SK-N-SH (cell line): ENCODE measurements at regions not wholly inside any gene's neighbourhood (a gene's known extent, or its start where the extent isn't known, plus 50 kb on each side); places are given as distances from the start of the nearest gene placed in this dataset.

Experiments
- CTCF ChIA-PET: fragments of 300-600, 350-600 bp; formaldehyde crosslinking; extraction: SDS; loops from one replicate; lab custom pipeline; 2021; lab: Yijun Ruan, JAX
- POLR2A ChIA-PET: fragments of 350-600 bp; sonication (Branson Sonifier 250); formaldehyde crosslinking; extraction: SDS; loops from one replicate; lab custom pipeline; 2020; ENCODE audit warnings: antibody characterized with exemption, inconsistent platforms; lab: Yijun Ruan, JAX
- DNase-seq: peaks from one replicate; pipeline ENCODE4 v3.0.0; 2012
- H2AFZ ChIP-seq: fragments of 200-600 bp; sonication (generic); 2 replicates; pipeline ENCODE4 v1.8.1; 2016; ENCODE audit warnings: antibody characterized with exemption, mild to moderate bottlenecking, low read depth
- H3F3A ChIP-seq: fragments of 200-600 bp; sonication (generic); replicated peaks from 2 replicates; pipeline ENCODE3; 2016; ENCODE audit warnings: antibody characterized with exemption, mild to moderate bottlenecking; ENCODE audit not compliant: insufficient read depth
- H3K27ac ChIP-seq, 2 experiments: fragments of 200-500 bp in 1 of 2; fragments of 200-600 bp in 1 of 2; sonication (Bioruptor generic) in 1 of 2; sonication (generic), shearing (Covaris generic) in 1 of 2; 2 replicates each; pipeline versions ENCODE4 v1.5.1 to v1.6.1; 2014 to 2016; ENCODE audit warnings: low read depth in 2 of 2, inconsistent platforms in 1 of 2, low read length in 1 of 2, mild to moderate bottlenecking in 1 of 2, mixed read lengths in 1 of 2
- H3K27me3 ChIP-seq: fragments of 200-600 bp; sonication (generic), shearing (Covaris generic); 2 replicates; pipeline ENCODE4 v1.6.1; 2016; ENCODE audit warnings: mixed run types; ENCODE audit not compliant: insufficient read depth
- H3K36me3 ChIP-seq, 2 experiments: fragments of 200-500 bp in 1 of 2; fragments of 200-600 bp in 1 of 2; sonication (Bioruptor generic) in 1 of 2; sonication (generic) in 1 of 2; replicated peaks in 1 of 2; 2 replicates each; pipeline versions ENCODE3 to v1.5.1; 2014 to 2016; ENCODE audit warnings: low read length in 1 of 2, mild to moderate bottlenecking in 1 of 2; ENCODE audit not compliant: insufficient read depth in 2 of 2, control insufficient read depth in 1 of 2
- H3K4me1 ChIP-seq, 2 experiments: fragments of 200-500 bp in 1 of 2; fragments of 200-600 bp in 1 of 2; sonication (Bioruptor generic) in 1 of 2; sonication (generic), shearing (Covaris generic) in 1 of 2; 2 replicates each; pipeline versions ENCODE4 v1.5.1 to v1.6.1; 2014 to 2016; ENCODE audit warnings: low read depth in 1 of 2, low read length in 1 of 2, mixed run types in 1 of 2; ENCODE audit not compliant: insufficient read depth in 2 of 2, control insufficient read depth in 1 of 2
- H3K4me2 ChIP-seq: fragments of 200-600 bp; sonication (generic), shearing (Covaris generic); 2 replicates; pipeline ENCODE4 v1.6.1; 2017; ENCODE audit warnings: mixed run types
- H3K4me3 ChIP-seq, 2 experiments: fragments of 200-500 bp in 1 of 2; fragments of 200-600 bp in 1 of 2; sonication (Bioruptor generic) in 1 of 2; sonication (generic), shearing (Covaris generic) in 1 of 2; 2 replicates each; pipeline versions ENCODE4 v1.5.1 to v1.8.1; 2014 to 2016; ENCODE audit warnings: low read depth in 2 of 2, inconsistent platforms in 1 of 2, low read length in 1 of 2, mild to moderate bottlenecking in 1 of 2, mixed read lengths in 1 of 2, moderate library complexity in 1 of 2
- H3K79me2 ChIP-seq: fragments of 200-600 bp; sonication (generic); 2 replicates; pipeline ENCODE4 v1.8.1; 2017; ENCODE audit warnings: mild to moderate bottlenecking; ENCODE audit not compliant: insufficient read depth
- H3K9ac ChIP-seq: fragments of 200-600 bp; sonication (generic); 2 replicates; pipeline ENCODE4 v1.6.1; 2017; ENCODE audit warnings: mixed run types
- H3K9me2 ChIP-seq: fragments of 200-600 bp; sonication (generic); 2 replicates; pipeline ENCODE4 v1.6.1; 2017; ENCODE audit warnings: mixed run types
- H3K9me3 ChIP-seq: fragments of 200-600 bp; sonication (generic); 2 replicates; pipeline ENCODE4 v1.6.1; 2017; ENCODE audit warnings: mixed run types, mild to moderate bottlenecking, moderate library complexity
- H4K20me1 ChIP-seq: fragments of 200-600 bp; sonication (generic); 2 replicates; pipeline ENCODE4 v1.6.1; 2017; ENCODE audit warnings: mild to moderate bottlenecking, mixed run types; ENCODE audit not compliant: insufficient read depth
- GABPA ChIP-seq: IDR thresholded peaks from 2 replicates; pipeline ENCODE4 v1.4.0; 2012; ENCODE audit warnings: low read depth, mild to moderate bottlenecking
- MEF2A ChIP-seq: IDR thresholded peaks from 2 replicates; pipeline ENCODE4 v1.4.0; 2012; ENCODE audit warnings: low read depth, borderline replicate concordance
- RCOR1 ChIP-seq: fragments of 150-350 bp; IDR thresholded peaks from 2 replicates; pipeline ENCODE4 v1.6.1; 2017; ENCODE audit warnings: antibody characterized with exemption, low read length
- WGBS: methylation state at CpG from one replicate; pipeline ENCODE4 v1.1.6; 2017; ENCODE audit warnings: low lambda C conversion rate; 5-methylcytosine and 5-hydroxymethylcytosine counted together
- TF ChIP-seq, protein P1 (sequence below): IDR thresholded peaks from 2 replicates; pipeline ENCODE4 v1.6.1; 2012; ENCODE audit warnings: mild to moderate bottlenecking, low read depth, low read length, moderate library complexity
- TF ChIP-seq, protein P2 (sequence below): IDR thresholded peaks from 2 replicates; pipeline ENCODE4; 2012
- TF ChIP-seq, protein P3 (sequence below): IDR thresholded peaks from 2 replicates; pipeline ENCODE4 v1.4.0; 2012; ENCODE audit warnings: low read depth
- TF ChIP-seq, protein P4 (sequence below): fragments of 150-350 bp; IDR thresholded peaks from 2 replicates; pipeline ENCODE4 v1.6.1; 2016; ENCODE audit warnings: mild to moderate bottlenecking, low read depth, low read length
- TF ChIP-seq, protein P5 (sequence below): fragments of 200-600 bp; sonication (generic); IDR thresholded peaks from 2 replicates; pipeline ENCODE4 v1.6.1; 2017; ENCODE audit warnings: antibody characterized with exemption, mild to moderate bottlenecking, moderate library complexity

GRCh38 chr5:164663198-164663989 lies 1158.0 kb downstream of the MAT2B start:
- no peak for DNase-seq
- no peaks in the 10 kb centered on the region for H4K20me1 ChIP-seq
- H3K9me3 ChIP-seq, result no peaks in the 10 kb centered on the region
- H3F3A ChIP-seq, result no peaks in the 10 kb centered on the region
- peaks cover 0 to 3% of the 10 kb centered on the region in 2 experiments; a peak in 2 of 4 replicates for H3K4me1 ChIP-seq
- ChIA-PET CTCF (interaction anchor here (0.6 to 1.2 kb wide), 3 partner anchors 9 to 159 kb away, joined by 3 to 4 read pairs (median 4); no protein-coding TSS in a partner anchor), POLR2A (no interaction called here)
- H2AFZ ChIP-seq, result no peak overlapping the region
- 69% methylated on average over 2 of the region's 2 CpGs for WGBS
- no peaks in the 10 kb centered on the region for H3K9me2 ChIP-seq
- TF ChIP-seq, protein P1, sequence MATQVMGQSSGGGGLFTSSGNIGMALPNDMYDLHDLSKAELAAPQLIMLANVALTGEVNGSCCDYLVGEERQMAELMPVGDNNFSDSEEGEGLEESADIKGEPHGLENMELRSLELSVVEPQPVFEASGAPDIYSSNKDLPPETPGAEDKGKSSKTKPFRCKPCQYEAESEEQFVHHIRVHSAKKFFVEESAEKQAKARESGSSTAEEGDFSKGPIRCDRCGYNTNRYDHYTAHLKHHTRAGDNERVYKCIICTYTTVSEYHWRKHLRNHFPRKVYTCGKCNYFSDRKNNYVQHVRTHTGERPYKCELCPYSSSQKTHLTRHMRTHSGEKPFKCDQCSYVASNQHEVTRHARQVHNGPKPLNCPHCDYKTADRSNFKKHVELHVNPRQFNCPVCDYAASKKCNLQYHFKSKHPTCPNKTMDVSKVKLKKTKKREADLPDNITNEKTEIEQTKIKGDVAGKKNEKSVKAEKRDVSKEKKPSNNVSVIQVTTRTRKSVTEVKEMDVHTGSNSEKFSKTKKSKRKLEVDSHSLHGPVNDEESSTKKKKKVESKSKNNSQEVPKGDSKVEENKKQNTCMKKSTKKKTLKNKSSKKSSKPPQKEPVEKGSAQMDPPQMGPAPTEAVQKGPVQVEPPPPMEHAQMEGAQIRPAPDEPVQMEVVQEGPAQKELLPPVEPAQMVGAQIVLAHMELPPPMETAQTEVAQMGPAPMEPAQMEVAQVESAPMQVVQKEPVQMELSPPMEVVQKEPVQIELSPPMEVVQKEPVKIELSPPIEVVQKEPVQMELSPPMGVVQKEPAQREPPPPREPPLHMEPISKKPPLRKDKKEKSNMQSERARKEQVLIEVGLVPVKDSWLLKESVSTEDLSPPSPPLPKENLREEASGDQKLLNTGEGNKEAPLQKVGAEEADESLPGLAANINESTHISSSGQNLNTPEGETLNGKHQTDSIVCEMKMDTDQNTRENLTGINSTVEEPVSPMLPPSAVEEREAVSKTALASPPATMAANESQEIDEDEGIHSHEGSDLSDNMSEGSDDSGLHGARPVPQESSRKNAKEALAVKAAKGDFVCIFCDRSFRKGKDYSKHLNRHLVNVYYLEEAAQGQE, result no peak
- TF ChIP-seq, protein P2, sequence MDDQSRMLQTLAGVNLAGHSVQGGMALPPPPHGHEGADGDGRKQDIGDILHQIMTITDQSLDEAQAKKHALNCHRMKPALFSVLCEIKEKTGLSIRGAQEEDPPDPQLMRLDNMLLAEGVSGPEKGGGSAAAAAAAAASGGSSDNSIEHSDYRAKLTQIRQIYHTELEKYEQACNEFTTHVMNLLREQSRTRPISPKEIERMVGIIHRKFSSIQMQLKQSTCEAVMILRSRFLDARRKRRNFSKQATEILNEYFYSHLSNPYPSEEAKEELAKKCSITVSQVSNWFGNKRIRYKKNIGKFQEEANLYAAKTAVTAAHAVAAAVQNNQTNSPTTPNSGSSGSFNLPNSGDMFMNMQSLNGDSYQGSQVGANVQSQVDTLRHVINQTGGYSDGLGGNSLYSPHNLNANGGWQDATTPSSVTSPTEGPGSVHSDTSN, result no peak
- TF ChIP-seq RCOR1 (no peak), MEF2A (no peak), GABPA (no peak)
- TF ChIP-seq, protein P3, sequence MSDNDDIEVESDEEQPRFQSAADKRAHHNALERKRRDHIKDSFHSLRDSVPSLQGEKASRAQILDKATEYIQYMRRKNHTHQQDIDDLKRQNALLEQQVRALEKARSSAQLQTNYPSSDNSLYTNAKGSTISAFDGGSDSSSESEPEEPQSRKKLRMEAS, result no peak
- TF ChIP-seq, protein P4, sequence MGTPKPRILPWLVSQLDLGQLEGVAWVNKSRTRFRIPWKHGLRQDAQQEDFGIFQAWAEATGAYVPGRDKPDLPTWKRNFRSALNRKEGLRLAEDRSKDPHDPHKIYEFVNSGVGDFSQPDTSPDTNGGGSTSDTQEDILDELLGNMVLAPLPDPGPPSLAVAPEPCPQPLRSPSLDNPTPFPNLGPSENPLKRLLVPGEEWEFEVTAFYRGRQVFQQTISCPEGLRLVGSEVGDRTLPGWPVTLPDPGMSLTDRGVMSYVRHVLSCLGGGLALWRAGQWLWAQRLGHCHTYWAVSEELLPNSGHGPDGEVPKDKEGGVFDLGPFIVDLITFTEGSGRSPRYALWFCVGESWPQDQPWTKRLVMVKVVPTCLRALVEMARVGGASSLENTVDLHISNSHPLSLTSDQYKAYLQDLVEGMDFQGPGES, result no peak
- TF ChIP-seq, protein P5, sequence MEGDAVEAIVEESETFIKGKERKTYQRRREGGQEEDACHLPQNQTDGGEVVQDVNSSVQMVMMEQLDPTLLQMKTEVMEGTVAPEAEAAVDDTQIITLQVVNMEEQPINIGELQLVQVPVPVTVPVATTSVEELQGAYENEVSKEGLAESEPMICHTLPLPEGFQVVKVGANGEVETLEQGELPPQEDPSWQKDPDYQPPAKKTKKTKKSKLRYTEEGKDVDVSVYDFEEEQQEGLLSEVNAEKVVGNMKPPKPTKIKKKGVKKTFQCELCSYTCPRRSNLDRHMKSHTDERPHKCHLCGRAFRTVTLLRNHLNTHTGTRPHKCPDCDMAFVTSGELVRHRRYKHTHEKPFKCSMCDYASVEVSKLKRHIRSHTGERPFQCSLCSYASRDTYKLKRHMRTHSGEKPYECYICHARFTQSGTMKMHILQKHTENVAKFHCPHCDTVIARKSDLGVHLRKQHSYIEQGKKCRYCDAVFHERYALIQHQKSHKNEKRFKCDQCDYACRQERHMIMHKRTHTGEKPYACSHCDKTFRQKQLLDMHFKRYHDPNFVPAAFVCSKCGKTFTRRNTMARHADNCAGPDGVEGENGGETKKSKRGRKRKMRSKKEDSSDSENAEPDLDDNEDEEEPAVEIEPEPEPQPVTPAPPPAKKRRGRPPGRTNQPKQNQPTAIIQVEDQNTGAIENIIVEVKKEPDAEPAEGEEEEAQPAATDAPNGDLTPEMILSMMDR, result no peak
- H3K4me2 ChIP-seq, result no peak overlapping the region
- no peaks in the 10 kb centered on the region for H3K79me2 ChIP-seq
- H3K27me3 ChIP-seq, result no peaks in the 10 kb centered on the region
- H3K4me3 ChIP-seq, result no peak overlapping the region
- no peaks in the 10 kb centered on the region for H3K36me3 ChIP-seq
- H3K9ac ChIP-seq, result no peak overlapping the region
- H3K27ac ChIP-seq, result no peak overlapping the region
